DMS 273 treated with DMSO at 0.1 percent for 48 hours (cell line): ENCODE measurements at regions not wholly inside any gene's neighbourhood (a gene's known extent, or its start where the extent isn't known, plus 50 kb on each side); places are given as distances from the start of the nearest gene placed in this dataset.
"Not testable (repeated sequence)": the region's sequence is repeated elsewhere in the genome, so short reads cannot be mapped to it uniquely, and the experiment has no call there.

ENCODE experiments used
- DNase-seq: peaks from one replicate; lab custom pipeline; 2025; lab: John Stamatoyannopoulos, UW

GRCh38 chr2:226164512-226164911 is 635.1 kb downstream of the IRS1 start:
- DNase-seq = no peak

- DNase-seq = not testable (repeated sequence)
Observed at GRCh38 chr2:226160617-226161016, 639.0 kb downstream of the IRS1 start.

- DNase-seq = no peak
Observed at GRCh38 chr2:226159875-226160479, 639.6 kb downstream of the IRS1 start.

- DNase-seq = no peak
Observed at GRCh38 chr2:226158940-226159339, 640.7 kb downstream of the IRS1 start.

- DNase-seq = no peak
Observed at GRCh38 chr2:226158229-226158628, 641.4 kb downstream of the IRS1 start.

GRCh38 chr2:226155093-226155875 is 644.3 kb downstream of the IRS1 start:
- DNase-seq = no peak

- no peak for DNase-seq
Observed at GRCh38 chr2:226154610-226155009, 645.0 kb downstream of the IRS1 start.

GRCh38 chr2:226153553-226153952 is 646.1 kb downstream of the IRS1 start:
- DNase-seq = no peak

GRCh38 chr2:226151157-226151556 is 648.5 kb downstream of the IRS1 start:
- DNase-seq = peak; percentile 6

- DNase-seq = no peak
Observed at GRCh38 chr2:226143091-226143490, 656.5 kb downstream of the IRS1 start.

- DNase-seq = peak; percentile 55
Observed at GRCh38 chr2:226142463-226142862, 657.2 kb downstream of the IRS1 start.

- no peak for DNase-seq
Observed at GRCh38 chr2:226140594-226140993, 659.0 kb downstream of the IRS1 start.

- no peak for DNase-seq
Observed at GRCh38 chr2:226139759-226140158, 659.9 kb downstream of the IRS1 start.

GRCh38 chr2:226137201-226137811 is 662.3 kb downstream of the IRS1 start:
- DNase-seq = no peak

GRCh38 chr2:226136739-226137138 is 662.9 kb downstream of the IRS1 start:
- no peak for DNase-seq

- no peak for DNase-seq
Observed at GRCh38 chr2:226135861-226136548, 663.6 kb downstream of the IRS1 start.

GRCh38 chr2:226132323-226133215 is 667.1 kb downstream of the IRS1 start:
- no peak for DNase-seq

- no peak for DNase-seq
Observed at GRCh38 chr2:226131299-226131784, 668.3 kb downstream of the IRS1 start.

GRCh38 chr2:226130192-226130591 is 669.4 kb downstream of the IRS1 start:
- DNase-seq = no peak

GRCh38 chr2:226127682-226128081 is 671.9 kb downstream of the IRS1 start:
- no peak for DNase-seq

- no peak for DNase-seq
Observed at GRCh38 chr2:226126104-226126503, 673.5 kb downstream of the IRS1 start.
